ENCODE measurements at regions not wholly inside any gene's neighbourhood (a gene's known extent, or its start where the extent isn't known, plus 50 kb on each side); places are given as distances from the start of the nearest gene placed in this dataset.
"Not testable (repeated sequence)": the region's sequence is repeated elsewhere in the genome, so short reads cannot be mapped to it uniquely, and the experiment has no call there.

DNA sequence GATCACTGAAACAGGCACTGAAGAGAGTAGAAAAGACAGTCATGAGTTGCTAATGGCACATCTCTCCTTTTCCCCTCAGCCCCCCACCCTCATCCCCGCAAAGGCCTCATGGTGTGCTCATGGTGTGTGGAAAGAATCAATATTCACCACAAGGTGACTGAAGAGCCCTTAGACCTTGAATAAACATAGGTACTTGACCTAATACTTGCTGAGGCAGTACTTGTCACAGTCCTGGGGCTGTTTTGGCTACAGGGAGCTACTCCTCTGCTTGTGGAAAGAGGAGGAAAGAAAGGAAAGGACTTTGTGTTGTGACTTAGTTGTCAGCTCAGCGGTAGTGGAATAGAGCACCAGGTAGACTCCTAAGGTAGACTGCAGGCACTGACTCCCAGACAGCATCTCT, 537.8 kb upstream of the CCDC179 start:
- DNase-seq: no peak

DNA sequence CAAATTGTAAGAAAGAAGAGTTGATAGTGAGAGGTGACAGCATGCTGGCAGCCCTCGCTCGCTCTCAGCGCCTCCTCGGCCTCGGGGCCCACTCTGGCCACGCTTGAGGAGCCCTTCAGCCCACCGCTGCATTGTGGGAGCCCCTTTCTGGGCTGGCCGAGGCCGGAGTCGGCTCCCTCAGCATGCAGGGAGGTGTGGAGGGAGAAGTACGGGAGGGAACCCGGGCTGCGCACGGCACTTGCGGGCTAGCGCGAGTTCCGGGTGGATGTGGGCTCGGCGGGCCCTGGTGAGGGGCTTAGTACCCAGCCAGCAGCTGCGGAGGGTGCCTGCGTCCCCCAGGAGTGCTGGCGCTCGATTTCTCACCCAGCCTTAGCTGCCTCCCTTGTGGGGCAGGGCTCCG, 539.7 kb upstream of the CCDC179 start:
- no peak for DNase-seq

DNA sequence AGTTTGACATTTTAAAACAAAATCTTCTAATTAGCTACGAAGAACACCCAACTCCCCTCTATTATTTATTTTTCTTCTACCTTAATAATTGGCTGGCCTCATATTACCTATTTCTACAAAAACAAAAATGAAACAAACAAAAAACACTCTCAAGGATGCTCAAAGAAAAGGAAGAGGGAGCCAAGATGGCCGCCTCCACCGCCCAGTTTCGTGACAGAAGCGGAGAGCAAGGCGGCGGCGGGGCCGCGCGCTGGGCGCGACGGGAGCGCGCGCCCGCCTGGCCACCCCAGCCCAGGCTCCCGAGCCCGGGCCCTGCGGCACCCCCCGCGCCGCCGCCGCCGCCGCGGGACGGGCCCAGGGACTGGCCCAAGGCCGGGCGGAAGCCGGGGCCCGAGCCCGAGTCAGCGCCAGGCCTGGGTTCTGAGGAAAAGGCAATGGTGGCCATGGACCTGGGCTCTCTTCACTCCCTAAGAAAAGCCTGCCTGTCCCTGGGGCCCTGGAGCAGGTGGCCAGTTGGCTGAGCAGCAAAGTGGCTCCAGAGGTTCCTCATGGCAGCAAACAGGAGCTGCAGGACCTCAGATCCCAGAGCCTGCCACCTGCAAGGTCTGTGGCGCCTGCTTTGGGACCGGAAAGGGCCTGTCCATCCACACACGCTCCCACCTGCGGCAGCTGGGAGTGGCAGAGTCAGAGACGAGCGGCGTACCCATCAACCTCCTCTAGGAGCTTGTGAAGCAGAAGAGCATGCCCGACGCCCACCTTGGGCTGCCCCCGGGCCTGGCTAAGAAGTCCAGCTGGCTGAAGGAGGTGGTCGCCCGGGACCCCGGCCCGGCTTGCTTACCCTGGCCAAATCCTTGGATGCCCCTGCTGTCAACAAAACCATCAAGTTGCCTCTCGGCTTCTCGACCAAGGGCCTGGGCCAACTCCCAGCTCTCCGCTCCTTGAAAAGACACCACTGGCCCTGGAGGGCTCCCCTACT, 543.2 kb upstream of the CCDC179 start:
- no peak for DNase-seq

DNA sequence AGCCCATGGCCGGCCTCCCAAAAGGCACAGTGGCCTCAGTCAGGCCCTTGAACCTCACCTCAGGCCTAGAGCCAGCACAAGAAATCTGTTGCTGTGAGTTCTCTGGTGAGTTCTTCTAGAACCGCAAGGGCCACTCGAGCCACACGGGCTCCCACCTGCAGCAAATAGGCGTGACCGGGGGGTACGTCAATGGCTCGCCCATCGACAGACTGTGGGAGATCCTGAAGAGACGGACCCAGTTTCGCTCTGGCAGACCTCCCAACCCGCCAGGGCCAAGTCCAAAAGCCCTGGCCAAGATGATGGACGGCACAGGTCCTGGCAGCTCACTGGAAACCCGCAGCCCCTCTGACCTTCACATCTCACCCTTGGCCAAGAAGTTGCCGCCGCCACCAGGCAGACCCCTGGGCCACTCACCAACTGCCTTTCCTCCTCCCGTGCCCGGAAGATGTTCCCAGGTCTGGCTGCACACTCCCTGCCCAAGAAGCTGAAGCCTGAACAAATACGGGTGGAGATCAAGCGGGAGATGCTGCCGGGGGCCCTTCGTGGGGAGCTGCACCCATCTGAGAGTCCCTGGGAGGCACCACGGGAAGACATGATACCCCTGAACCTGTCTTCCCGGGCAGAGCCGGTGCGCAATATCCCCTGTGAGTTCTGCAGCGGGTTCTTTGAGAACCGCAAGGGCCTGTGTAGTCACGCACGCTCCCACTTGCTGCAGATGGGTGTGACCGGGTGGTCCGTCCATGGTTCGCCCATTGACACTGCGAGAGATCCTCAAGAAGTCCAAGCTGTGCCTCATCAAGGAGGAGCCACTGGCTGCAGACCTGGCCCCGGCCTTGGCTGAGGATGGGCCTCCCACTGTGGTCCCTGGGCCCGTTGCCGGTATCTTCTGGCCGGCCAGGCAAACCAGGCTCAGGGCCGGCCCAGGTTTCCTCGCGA, 544.2 kb upstream of the CCDC179 start:
- DNase-seq: no peak

- DNase-seq: no peak
Measured at GRCh38 chr11:23405350-23405937, 545.2 kb upstream of the CCDC179 start.

DNA sequence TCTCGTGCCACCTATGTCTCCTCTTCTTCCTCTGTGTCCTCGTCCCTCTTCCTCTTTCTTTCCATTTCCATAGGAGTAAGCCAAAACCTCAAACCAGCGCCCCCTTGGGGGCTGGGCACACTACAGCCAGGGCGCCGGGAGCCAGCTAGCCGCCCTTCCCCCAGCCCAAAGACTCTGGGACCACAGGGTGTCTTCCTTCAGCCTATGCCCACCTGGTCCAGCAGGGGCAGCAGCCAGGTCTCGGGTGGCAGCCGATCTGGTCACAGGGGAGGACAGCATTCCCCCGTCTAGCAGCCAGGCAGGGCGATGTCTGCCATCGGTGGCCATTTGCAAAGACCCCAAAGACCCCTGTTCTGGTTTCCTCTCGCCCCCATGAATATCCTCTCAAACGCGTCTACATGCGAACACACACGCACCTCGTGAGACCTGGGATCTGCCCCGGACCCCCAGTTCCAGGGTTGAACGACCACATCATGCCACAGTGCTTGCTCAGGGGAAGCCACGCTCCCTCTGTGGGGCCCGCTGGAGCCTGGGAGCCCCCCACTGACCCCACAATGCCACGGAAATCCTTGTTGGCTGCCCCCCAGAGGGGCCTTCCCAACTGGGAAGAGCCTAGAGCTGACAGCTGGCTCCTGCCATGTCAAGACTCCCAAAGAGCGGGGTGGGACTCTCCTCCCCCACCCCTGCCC, 546.0 kb upstream of the CCDC179 start:
- DNase-seq: no peak

GRCh38 chr11:23413057-23413456, 552.8 kb upstream of the CCDC179 start:
- DNase-seq: no peak

DNA sequence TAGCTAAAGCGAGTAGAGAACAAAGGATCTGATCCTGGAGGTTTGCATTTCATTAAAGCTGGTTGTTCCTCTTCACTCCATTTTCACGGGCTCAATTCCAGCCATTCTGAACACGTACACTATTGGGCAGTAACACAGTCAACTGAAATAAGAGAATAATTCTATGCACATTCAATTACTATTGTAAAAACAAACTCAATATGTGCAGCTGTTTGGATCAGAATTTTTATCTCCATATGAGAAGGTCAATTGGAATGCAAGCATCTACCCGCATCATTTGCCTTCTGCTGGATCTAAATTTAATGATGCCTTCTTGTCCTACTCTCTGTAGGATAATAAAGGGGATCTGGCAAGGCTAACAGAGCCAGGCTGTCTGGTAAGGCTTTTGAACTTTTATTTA, 562.8 kb upstream of the CCDC179 start:
- no peak for DNase-seq

GRCh38 chr11:23423656-23424055, 563.4 kb upstream of the CCDC179 start:
- DNase-seq: no peak

- no peak for DNase-seq
Measured at GRCh38 chr11:23425381-23425780, 565.1 kb upstream of the CCDC179 start.

GRCh38 chr11:23429569-23429968, 569.3 kb upstream of the CCDC179 start:
- DNase-seq: no peak

GRCh38 chr11:23453522-23453921, 593.2 kb upstream of the CCDC179 start:
- DNase-seq: no peak

GRCh38 chr11:23455321-23455891, 595.1 kb upstream of the CCDC179 start:
- DNase-seq: peak; percentile 19

GRCh38 chr11:23457641-23458040, 597.4 kb upstream of the CCDC179 start:
- DNase-seq: no peak

DNA sequence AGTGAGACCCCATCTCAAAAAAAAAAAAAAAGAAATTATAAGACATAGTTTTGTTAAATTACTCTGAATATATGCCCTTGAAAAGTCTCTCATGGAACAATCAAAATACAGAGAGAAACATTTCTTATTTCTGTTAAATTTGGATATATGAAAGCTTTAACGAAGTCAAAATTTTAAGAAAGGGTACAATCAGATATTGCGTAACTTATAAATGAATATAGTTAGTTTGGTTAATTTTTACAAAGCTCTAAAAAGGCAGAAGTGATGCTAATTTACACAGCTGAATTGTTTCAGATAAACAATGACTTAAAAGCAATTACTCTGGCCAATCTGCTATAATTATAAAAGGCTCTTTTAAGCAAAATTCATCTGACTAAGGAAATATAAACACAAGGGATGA, 611.6 kb upstream of the CCDC179 start:
- no peak for DNase-seq

DNA sequence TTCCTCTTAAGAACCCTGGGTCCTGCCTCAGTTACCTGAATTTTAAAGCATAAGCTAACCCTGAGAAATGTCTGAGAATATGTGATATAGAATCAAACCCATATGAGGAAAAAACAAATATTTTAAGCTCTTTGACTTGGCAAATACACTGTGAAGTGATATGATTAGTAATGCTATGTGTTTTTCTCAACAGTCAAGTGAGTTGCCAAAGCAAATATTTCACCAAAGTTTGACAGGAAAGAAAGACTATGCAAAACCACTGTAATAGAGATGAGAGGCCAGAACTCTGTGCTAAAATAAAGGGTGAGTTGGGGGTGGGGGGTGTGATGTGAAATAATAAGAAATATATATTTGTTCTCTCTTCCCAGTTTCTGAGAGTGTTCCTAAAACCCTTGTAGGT, 613.5 kb upstream of the CCDC179 start:
- DNase-seq: no peak

GRCh38 chr11:23480736-23481135, 620.5 kb upstream of the CCDC179 start:
- DNase-seq: no peak

DNA sequence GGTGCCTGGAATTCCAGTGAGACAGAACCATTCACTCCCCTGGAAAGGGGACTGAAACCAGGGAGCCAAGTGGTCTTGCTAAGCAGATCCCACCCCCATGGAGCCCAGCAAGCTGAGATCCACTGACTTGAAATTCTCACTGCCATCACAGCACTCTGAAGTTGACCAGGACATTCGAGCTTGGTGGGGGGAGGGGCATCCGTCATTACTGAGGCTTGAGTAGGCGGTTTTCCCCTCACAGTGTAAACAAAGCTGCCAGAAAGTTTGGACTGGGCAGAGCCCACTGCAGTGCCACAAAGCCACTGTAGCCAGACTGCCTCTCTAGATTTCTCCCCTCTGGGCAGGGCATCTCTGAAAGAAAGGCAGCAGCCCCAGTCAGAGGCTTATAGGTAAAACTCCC, 623.9 kb upstream of the CCDC179 start:
- DNase-seq: not testable (repeated sequence)

GRCh38 chr11:23484618-23485017, 624.3 kb upstream of the CCDC179 start:
- DNase-seq: not testable (repeated sequence)

DNA sequence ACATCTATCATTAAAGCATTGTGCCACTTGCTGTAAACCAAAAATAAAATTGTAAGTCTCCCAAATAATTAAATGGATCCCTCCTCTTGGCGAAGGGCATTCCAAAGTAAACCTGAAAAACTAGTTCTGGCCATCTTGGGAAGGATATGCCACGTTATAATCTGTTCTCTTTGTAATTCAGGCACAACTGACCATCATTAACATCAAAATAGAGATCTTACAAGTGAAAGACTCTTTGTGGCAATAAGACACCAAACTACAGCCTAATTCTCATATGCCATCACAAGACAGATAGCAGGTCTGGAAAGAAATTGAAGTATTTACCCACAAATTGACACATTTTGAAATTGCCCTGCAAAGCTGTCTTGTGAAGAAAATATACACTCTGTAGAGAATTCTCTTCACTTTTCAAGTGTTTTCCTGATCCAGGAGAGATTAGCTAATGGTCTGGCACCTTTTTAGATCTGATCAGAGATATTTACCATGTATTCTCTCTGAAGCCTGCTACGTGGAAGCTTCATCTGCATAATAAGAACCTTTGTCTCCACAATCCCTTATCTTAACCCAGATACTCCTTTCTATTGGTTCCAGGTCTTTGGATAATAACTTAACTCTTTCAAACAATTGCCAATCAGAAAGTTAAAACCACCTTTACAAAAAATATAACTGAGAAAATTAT, 630.4 kb upstream of the CCDC179 start:
- DNase-seq: no peak

DNA sequence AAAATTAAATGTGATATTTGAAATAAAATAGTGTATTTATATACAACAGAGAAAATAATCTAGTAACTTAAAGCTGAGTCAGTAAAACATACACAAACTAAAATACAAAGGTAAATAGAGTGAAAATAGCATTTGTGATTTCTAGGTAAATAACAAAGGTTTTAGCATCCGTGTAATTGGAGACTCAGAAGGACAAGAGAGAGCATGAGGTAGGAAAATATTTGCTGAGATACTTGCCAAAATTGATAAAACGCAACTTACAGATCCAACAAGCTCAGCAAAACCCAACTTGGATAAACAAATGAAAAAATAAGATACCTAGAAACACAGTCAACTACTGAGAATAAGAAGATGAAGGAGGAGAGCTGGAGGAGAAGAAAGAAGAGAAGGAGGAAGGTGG, 634.7 kb upstream of the CCDC179 start:
- DNase-seq: no peak

GRCh38 chr11:23496340-23496739, 636.1 kb upstream of the CCDC179 start:
- no peak for DNase-seq
